NCI-H345 treated with DMSO at 0.1 percent for 48 hours (cell line): ENCODE measurements at regions not wholly inside any gene's neighbourhood (a gene's known extent, or its start where the extent isn't known, plus 50 kb on each side); places are given as distances from the start of the nearest gene placed in this dataset.

Source experiments
- DNase-seq: peaks from one replicate; lab custom pipeline; 2025; ENCODE audit not compliant: unreplicated experiment; lab: John Stamatoyannopoulos, UW

- DNase-seq = peak; percentile 33
Measured at GRCh38 chr1:17929224-17929623, 174.1 kb downstream of the ACTL8 start.

GRCh38 chr1:17930635-17931034, 175.5 kb downstream of the ACTL8 start:
- DNase-seq = no peak

- no peak for DNase-seq
Measured at GRCh38 chr1:17932164-17932563, 175.4 kb upstream of the IGSF21 start.

DNA sequence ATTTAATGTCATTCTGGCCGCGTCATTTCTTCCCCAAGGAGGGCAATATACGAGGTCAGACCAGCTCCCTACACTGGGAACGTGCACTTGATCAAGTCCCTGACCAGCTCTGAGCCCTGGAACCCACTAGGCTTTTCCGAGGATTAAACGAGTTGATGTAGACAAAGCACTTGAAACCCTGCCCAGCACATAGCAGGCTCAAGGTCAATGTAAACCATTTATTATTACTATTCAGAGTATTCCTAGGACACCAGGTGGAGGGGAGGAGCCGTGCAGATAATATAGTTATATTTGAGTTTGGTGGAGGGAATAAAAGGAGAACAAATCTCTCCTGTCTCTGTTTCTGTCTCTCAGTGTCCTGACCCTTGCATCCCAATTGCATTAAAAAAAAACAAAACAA, 174.1 kb upstream of the IGSF21 start:
- DNase-seq = no peak

GRCh38 chr1:17933971-17934370, 173.6 kb upstream of the IGSF21 start:
- DNase-seq = no peak

DNA sequence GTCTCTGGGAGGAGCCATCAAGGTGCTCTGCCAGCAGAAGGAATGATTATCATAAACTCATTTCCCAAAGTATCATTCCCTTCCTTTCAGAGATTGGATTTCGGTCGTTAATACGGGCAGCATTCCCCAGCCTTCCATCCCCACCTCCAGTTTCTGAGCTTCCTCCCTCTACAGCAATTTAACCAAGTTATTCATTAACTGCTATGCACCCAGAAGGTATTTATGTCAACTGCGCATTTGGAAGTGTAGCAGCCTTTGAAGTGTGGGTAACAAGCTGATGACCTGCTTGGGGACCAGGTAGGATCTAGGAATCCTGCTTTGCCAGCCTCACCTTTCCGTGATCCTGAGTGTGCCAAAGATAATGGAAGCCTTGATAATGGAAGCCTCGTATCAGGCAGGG, 172.4 kb upstream of the IGSF21 start:
- DNase-seq = no peak

DNA sequence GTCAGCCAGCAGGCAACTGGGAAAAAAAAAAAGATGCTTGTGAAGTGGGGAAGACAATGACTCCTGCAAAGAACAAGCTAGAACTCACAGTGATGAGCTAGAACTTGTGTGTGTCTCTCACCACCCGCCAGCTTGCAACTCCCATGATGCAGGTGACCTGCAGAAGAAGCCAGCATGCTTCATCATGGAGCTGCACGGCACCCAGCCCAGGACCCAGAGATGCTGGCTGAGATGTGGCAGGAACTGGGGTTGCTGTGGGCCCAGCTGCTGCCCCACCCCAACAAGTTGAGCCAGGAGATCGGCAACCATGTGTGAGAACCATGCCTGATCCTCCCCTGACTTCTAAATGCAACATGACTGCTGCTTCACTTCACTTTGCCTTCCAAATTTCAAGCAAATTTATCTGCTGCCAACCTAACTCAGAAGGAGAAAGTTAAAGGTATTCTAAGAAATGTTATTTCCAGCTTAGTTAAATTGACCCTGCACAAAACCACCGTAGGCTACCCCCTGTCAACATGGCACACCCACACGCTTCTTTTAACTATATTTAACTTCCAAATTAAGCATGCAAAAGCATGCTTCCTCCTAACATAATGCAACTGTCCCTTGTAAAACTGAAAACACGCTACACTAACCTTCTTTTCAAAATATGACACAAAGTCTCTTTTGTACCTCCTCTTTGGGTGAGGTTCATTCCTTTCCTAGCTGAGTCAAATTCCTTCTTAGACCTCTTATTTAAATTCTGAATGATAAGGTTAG, 166.0 kb upstream of the IGSF21 start:
- no peak for DNase-seq

- no peak for DNase-seq
Measured at GRCh38 chr1:17943506-17943905, 164.1 kb upstream of the IGSF21 start.

DNA sequence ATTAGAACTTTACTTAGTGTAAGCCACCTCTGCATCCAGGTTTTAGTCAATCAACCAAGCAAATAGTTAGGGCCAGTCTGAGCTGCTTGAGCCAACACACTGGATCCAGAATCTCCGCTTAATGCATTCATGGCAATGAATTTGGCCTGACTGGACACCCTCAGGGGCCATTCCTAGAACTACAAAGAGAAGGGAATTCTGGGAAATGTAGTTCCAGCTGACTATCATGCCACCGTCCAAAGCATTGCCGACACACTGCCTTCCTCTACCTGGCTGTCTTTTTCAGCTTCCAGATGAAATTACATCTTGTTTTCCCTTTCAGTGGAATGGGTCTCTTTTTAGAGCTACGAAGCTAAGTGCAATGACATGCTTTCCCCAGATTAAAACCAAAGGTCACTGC, 163.0 kb upstream of the IGSF21 start:
- DNase-seq = no peak

DNA sequence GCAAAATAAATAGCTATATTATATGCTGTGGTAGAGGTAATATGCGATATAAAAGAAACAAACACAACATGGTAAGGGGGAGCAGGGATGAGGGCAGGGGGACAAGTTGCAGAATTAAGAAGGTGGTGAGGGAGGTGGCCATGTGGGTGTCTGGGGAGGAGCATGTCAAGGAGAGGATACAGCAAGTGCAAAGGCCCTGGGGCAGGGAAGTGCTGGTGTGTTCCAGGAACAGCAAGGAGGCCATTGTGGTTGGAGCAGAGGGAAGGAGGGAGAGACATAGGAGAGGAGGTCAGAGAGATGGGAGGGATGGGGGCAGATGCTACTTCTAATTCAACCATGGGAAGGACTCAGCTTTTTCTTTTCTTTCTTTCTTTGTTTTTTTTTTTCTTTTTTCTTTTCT, 161.2 kb upstream of the IGSF21 start:
- DNase-seq = no peak

- DNase-seq = peak; percentile 49
Measured at GRCh38 chr1:17948594-17948993, 159.0 kb upstream of the IGSF21 start.

- DNase-seq = peak; percentile 36
Measured at GRCh38 chr1:17949511-17949910, 158.1 kb upstream of the IGSF21 start.

- DNase-seq = no peak
Measured at GRCh38 chr1:17950728-17951127, 156.9 kb upstream of the IGSF21 start.

- no peak for DNase-seq
Measured at GRCh38 chr1:17952506-17952905, 155.1 kb upstream of the IGSF21 start.

- DNase-seq = no peak
Measured at GRCh38 chr1:17953921-17954320, 153.7 kb upstream of the IGSF21 start.

DNA sequence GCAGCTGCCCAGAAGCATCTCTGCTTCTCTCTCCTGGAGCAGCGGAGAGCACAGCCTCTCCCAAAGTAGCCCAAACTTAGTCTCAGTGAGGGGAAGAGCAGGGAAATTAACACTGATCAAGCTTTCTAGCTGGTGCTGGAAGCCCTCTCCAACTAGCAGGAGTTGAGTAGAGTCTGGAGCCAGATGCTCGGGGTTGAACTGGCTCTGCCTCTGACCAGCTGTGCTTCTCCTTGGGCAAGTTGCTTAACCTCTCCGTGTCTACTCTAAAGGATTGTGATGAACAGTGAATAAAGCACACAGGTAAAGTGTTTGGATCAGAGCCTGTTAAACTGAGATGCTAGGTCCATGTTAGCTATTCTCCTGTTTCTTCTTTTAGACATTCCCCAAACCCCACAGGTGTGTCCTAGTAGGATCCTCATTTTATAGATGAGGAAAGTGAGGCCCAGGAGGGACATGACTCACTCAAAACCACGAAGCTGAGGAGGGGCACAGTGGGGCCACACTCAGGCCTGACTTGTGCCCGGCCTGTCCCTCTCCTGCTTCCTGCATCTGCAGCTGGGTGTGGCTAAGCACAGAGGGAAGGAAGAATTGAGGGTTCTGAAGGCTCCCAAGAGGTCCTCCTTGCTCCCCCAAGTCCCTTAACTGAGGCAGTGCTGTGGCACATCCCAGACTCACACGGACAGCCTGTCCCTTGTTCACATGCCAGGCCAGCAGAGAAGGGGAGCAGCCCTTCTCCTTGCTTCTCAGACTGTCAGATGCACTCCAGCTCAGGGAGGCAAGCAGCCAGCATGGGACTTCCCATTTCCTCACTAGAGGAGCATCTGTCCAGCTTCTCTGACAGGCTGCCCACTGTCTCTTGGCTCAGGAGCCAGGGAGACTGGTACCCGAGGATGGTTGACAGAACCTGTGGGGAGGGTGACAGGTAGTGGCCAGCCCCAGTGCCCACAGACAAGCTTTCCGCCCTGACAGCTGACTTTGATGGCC, 152.0 kb upstream of the IGSF21 start:
- DNase-seq = no peak

- DNase-seq = no peak
Measured at GRCh38 chr1:17957588-17958267, 149.9 kb upstream of the IGSF21 start.

- DNase-seq = no peak
Measured at GRCh38 chr1:17958704-17959103, 148.9 kb upstream of the IGSF21 start.

- no peak for DNase-seq
Measured at GRCh38 chr1:17963513-17963912, 144.1 kb upstream of the IGSF21 start.

DNA sequence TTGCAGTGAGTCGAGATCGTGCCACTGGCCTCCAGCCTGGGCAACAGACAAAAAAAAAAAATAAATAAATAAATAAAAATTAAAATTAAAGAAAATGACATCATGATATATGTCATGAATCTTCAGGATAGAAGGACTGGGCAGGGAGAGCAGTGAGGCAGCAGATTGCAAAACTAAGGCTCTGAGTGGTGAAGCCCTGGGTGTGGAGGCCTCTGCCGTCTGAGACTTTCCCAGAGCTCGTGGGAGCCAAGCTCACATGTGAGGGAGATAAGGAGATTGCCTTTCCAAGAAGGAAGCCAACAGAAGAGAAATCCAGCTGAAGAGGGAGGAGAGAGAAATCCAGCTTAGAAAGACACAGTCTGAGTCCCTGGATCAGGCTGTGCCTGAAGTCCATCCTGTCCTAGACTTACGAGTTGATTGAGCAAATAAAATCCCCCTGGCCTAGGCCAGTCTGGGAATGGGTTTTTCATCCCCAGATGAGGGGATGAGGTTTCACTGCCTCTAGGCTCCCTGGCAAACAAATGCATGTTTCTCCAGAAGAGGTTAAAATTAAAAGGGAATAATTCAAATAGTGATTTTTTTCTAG, 142.0 kb upstream of the IGSF21 start:
- no peak for DNase-seq

DNA sequence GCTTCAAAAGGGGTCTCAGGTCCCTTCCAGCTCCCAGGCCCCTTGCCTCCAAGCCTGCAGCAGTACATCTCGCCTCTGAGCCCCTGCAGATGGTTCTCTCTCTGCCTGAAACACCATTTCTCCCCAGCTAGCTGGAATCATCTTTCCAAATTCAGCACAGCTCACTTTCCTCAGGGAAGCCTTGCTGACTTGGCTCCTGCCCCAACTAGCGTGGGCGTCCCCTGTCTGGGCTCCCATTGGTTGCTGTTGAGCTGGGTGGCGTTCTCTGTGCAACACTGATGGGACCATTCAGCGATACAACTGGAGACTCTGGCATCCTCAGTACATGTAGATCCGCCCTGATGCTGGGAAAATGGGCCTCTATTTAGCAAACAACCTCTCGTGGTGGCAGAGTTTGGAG, 141.3 kb upstream of the IGSF21 start:
- no peak for DNase-seq
